B cell (primary cell): ENCODE measurements at regions not wholly inside any gene's neighbourhood (a gene's known extent, or its start where the extent isn't known, plus 50 kb on each side); places are given as distances from the start of the nearest gene placed in this dataset.

Experiments used
- EZH2 ChIP-seq: IDR thresholded peaks from 2 replicates; pipeline ENCODE4 v1.6.1; 2012; ENCODE audit warnings: borderline replicate concordance, low read depth, mild to moderate bottlenecking, moderate library complexity, low read length; ENCODE audit not compliant: insufficient read depth, poor library complexity, severe bottlenecking
- TF ChIP-seq, protein P1 (sequence below): fragments of 200-600 bp; IDR thresholded peaks from one replicate; pipeline ENCODE4 v1.8.0; 2022; ENCODE audit warnings: antibody characterized with exemption, mild to moderate bottlenecking

DNA sequence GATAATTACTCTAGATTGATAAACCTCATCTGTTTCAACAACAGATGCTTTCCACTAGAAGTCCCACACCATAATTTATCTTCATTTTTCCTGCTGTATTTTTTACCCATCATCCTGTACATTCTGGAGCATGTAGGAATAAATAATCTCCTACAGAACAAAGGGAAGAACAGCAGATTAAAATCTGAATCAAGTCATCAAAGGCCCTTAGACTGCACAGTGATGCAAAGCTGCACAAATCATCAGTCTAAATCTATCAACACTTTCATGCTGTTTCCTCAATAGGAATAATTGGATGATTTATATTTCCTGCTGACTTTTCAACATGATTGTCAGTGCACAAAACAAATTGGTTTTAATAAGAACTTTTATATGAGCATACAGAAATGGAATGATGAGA, 1143.9 kb downstream of the STIM2 start:
- TF ChIP-seq, protein P1, sequence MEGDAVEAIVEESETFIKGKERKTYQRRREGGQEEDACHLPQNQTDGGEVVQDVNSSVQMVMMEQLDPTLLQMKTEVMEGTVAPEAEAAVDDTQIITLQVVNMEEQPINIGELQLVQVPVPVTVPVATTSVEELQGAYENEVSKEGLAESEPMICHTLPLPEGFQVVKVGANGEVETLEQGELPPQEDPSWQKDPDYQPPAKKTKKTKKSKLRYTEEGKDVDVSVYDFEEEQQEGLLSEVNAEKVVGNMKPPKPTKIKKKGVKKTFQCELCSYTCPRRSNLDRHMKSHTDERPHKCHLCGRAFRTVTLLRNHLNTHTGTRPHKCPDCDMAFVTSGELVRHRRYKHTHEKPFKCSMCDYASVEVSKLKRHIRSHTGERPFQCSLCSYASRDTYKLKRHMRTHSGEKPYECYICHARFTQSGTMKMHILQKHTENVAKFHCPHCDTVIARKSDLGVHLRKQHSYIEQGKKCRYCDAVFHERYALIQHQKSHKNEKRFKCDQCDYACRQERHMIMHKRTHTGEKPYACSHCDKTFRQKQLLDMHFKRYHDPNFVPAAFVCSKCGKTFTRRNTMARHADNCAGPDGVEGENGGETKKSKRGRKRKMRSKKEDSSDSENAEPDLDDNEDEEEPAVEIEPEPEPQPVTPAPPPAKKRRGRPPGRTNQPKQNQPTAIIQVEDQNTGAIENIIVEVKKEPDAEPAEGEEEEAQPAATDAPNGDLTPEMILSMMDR = no peak
- TF ChIP-seq EZH2 = no peak
